Endothelial cell of umbilical vein (primary cell): ENCODE measurements at regions not wholly inside any gene's neighbourhood (a gene's known extent, or its start where the extent isn't known, plus 50 kb on each side); places are given as distances from the start of the nearest gene placed in this dataset.

Experiments
- BruUV-seq: library from RNA; stranded (reverse); fragments of 400-500 nt; replicated peaks from 2 replicates; lab custom pipeline; 2021; lab: Mats Ljungman, UMichigan
- CTCF ChIA-PET: fragments of 300-600, 350-600 bp; sonication (Branson Sonifier 250); formaldehyde crosslinking; loops from one replicate; lab custom pipeline; 2021; ENCODE audit warnings: antibody characterized with exemption, inconsistent platforms; lab: Charles Lee
- POLR2A ChIA-PET: fragments of 300-600, 350-600 bp; sonication (Branson Sonifier 250); formaldehyde crosslinking; loops from one replicate; lab custom pipeline; 2021; ENCODE audit warnings: antibody characterized with exemption, inconsistent platforms; lab: Charles Lee
- DNase-seq: peaks from one replicate; pipeline ENCODE4 v3.0.0-alpha.2; 2011; ENCODE audit warnings: low read depth, low spot score
- FAIRE-seq: peaks from 2 replicates; lab custom pipeline; 2011; peaks lifted over from hg19 to GRCh38; lab: Jason Lieb, UNC
- H2AFZ ChIP-seq: 2 replicates; pipeline ENCODE4 v1.6.0; 2012; ENCODE audit warnings: low read depth, low read length, control low read depth, inconsistent platforms
- H3K27ac ChIP-seq: 2 replicates; pipeline ENCODE4 v1.5.1; 2011; ENCODE audit warnings: low read depth, mild to moderate bottlenecking, control low read depth, low read length, moderate library complexity; ENCODE audit not compliant: insufficient read depth
- H3K27me3 ChIP-seq, 2 experiments: 2 replicates each; pipeline versions ENCODE4 v1.6.0 to v1.6.1; 2011; ENCODE audit warnings: low read length in 2 of 2, mixed read lengths in 1 of 2; ENCODE audit not compliant: control insufficient read depth in 2 of 2, insufficient read depth in 2 of 2
- H3K36me3 ChIP-seq, 2 experiments: 2 replicates in 1 of 2; 3 replicates in 1 of 2; pipeline ENCODE4 v1.5.1; 2011; ENCODE audit warnings: low read length in 2 of 2, mild to moderate bottlenecking in 1 of 2, moderate library complexity in 1 of 2; ENCODE audit not compliant: control insufficient read depth in 2 of 2, insufficient read depth in 2 of 2; ENCODE audit errors: extremely low read depth in 1 of 2
- H3K4me1 ChIP-seq: 3 replicates; pipeline ENCODE4 v1.5.1; 2011; ENCODE audit warnings: mild to moderate bottlenecking, low read length; ENCODE audit not compliant: control insufficient read depth, insufficient read depth; ENCODE audit errors: extremely low read depth
- H3K4me2 ChIP-seq: 2 replicates; pipeline ENCODE4 v1.6.1; 2011; ENCODE audit warnings: low read length, control low read depth, mixed read lengths; ENCODE audit not compliant: insufficient read depth
- H3K4me3 ChIP-seq, 3 experiments: fragments of 200-600 bp in 1 of 3; sonication (generic), shearing (Covaris generic) in 1 of 3; replicated peaks in 1 of 3; 2 replicates each; pipeline ENCODE4 v1.5.1; 2011 to 2016; ENCODE audit warnings: control low read depth in 3 of 3, low read length in 3 of 3, mild to moderate bottlenecking in 2 of 3, inconsistent platforms in 1 of 3, low read depth in 1 of 3, moderate library complexity in 1 of 3; ENCODE audit not compliant: insufficient read depth in 1 of 3
- H3K79me2 ChIP-seq: 2 replicates; pipeline ENCODE4 v1.6.0; 2012; ENCODE audit warnings: low read length, inconsistent platforms; ENCODE audit not compliant: control insufficient read depth, insufficient read depth
- H3K9ac ChIP-seq: replicated peaks from 2 replicates; pipeline ENCODE3; 2011; ENCODE audit warnings: low read length, control low read depth; ENCODE audit not compliant: insufficient read depth; ENCODE audit errors: extremely low read depth
- H3K9me1 ChIP-seq: replicated peaks from 3 replicates; pipeline ENCODE4 v1.6.0; 2011; ENCODE audit warnings: mild to moderate bottlenecking, low read length; ENCODE audit not compliant: control insufficient read depth, insufficient read depth; ENCODE audit errors: extremely low read depth
- H3K9me3 ChIP-seq: replicated peaks from 2 replicates; pipeline ENCODE4 v1.5.1; 2012; ENCODE audit warnings: low read length, inconsistent platforms; ENCODE audit not compliant: control insufficient read depth, insufficient read depth
- H4K20me1 ChIP-seq: replicated peaks from 2 replicates; pipeline ENCODE3; 2011; ENCODE audit warnings: mild to moderate bottlenecking, low read length; ENCODE audit not compliant: control insufficient read depth, insufficient read depth; ENCODE audit errors: extremely low read depth
- CTCF ChIP-seq, 2 donors: IDR thresholded peaks; 1 replicate in 1 of 2; 2 replicates in 1 of 2; pipeline ENCODE4 v1.5.1; 2011; ENCODE audit warnings: low read length in 2 of 2, mild to moderate bottlenecking in 2 of 2, moderate library complexity in 2 of 2, control low read depth in 1 of 2, inconsistent platforms in 1 of 2, low read depth in 1 of 2; ENCODE audit not compliant: insufficient read depth in 1 of 2; ENCODE audit errors: extremely low read depth in 1 of 2
- EZH2 ChIP-seq: IDR thresholded peaks from 2 replicates; pipeline ENCODE4 v1.6.1; 2012; ENCODE audit warnings: borderline replicate concordance, low read depth, mild to moderate bottlenecking, moderate library complexity, low read length, inconsistent platforms; ENCODE audit not compliant: severe bottlenecking
- FOS ChIP-seq: IDR thresholded peaks from 2 replicates; pipeline ENCODE4 v1.6.1; 2011; ENCODE audit warnings: mild to moderate bottlenecking, low read length, moderate library complexity, borderline replicate concordance; ENCODE audit not compliant: insufficient read depth
- GATA2 ChIP-seq: IDR thresholded peaks from 2 replicates; pipeline ENCODE4 v1.7.0; 2011; ENCODE audit warnings: low read depth, mild to moderate bottlenecking, moderate library complexity, mixed read lengths, low read length; ENCODE audit not compliant: insufficient read length, insufficient read depth
- JUN ChIP-seq: IDR thresholded peaks from 2 replicates; pipeline ENCODE4 v1.6.1; 2011; ENCODE audit warnings: borderline replicate concordance, low read depth; ENCODE audit not compliant: insufficient read length, insufficient read depth
- MYC ChIP-seq: IDR thresholded peaks from one replicate; pipeline ENCODE4 v1.6.1; 2011; ENCODE audit warnings: mild to moderate bottlenecking, low read depth, low read length
- POLR2A ChIP-seq: IDR thresholded peaks from 2 replicates; pipeline ENCODE4 v1.6.1; 2012; ENCODE audit warnings: low read depth, mild to moderate bottlenecking, control low read depth, low read length
- POLR2AphosphoS5 ChIP-seq: IDR thresholded peaks from 2 replicates; pipeline ENCODE4 v1.6.1; 2012; ENCODE audit warnings: low read depth, mild to moderate bottlenecking, control low read depth, low read length, moderate library complexity; ENCODE audit not compliant: insufficient read depth
- dilution Hi-C: fragments of 300-500 bp; cut with MboI; formaldehyde crosslinking; loops from one replicate; pipeline ENCODE4 v1.15.0; 2019; ENCODE audit warnings: low sequenced_read_pairs; ENCODE audit not compliant: extremely low pct_ligation_motif_present
- intact Hi-C: fragments of 100-400 bp; cut with micrococcal nuclease; formaldehyde crosslinking; loops from one replicate; pipeline ENCODE4 v1.10.0; 2022
- TF ChIP-seq, protein P1 (sequence below): IDR thresholded peaks from 2 replicates; pipeline ENCODE4 v1.6.1; 2011; ENCODE audit not compliant: insufficient read depth, insufficient read length

- DNase-seq (no peak), FAIRE-seq (no peak)
- no peaks in the 10 kb centered on the region for H3K36me3 ChIP-seq
- no peaks in the 10 kb centered on the region for H3K9me1 ChIP-seq
- H3K9me3 ChIP-seq: peaks cover 20% of the 10 kb centered on the region
- H3K79me2 ChIP-seq: no peaks in the 10 kb centered on the region
- TF ChIP-seq FOS (no peak), EZH2 (no peak), JUN (no peak), GATA2 (no peak), CTCF (IDR thresholded peaks at IDR 0.05; ENCODE audit: extremely low read depth in 1 of 2, insufficient read depth in 1 of 2, low read depth in 1 of 2, low read length in 2 of 2) (no peak), POLR2A (no peak)
- no peaks in the 10 kb centered on the region for H3K4me1 ChIP-seq
- dilution Hi-C loops: no loop called here
- no peaks in the 10 kb centered on the region for H4K20me1 ChIP-seq
- no peaks in the 10 kb centered on the region for H3K27me3 ChIP-seq
- intact Hi-C loops: no loop called here
- H2AFZ ChIP-seq: no peak overlapping the region
- no peak overlapping the region for H3K9ac ChIP-seq
- H3K4me2 ChIP-seq: no peak overlapping the region
- ChIA-PET POLR2A (no interaction called here), CTCF (no interaction called here)
- no peak overlapping the region for H3K27ac ChIP-seq
- BruUV-seq: no TSS peak
- no peak overlapping the region for H3K4me3 ChIP-seq
Measured at GRCh38 chrY:10986655-10987054, 1459.0 kb downstream of the TSPY10 start.

DNA sequence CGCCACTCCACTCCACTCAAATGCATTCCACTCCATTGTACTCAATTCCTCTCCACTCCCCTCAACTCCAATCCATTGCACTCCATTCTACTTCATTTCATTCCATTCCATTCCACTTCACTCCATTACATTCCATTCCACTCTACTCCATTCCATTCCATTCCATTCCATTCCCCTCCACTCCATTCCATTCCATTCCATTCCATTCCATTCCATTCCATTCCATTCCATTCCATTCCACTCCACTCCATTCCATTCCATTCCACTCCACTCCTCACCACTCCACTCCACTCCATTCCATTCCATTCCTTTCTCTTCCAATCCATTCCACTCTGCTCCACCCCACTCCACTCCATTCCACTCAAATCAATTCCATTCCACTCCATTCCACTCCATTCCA is 1459.9 kb downstream of the TSPY10 start:
- DNase-seq (no peak), FAIRE-seq (no peak)
- no peaks in the 10 kb centered on the region for H3K36me3 ChIP-seq
- H3K9ac ChIP-seq: no peak overlapping the region
- ChIA-PET CTCF (no interaction called here), POLR2A (no interaction called here)
- H3K4me2 ChIP-seq: no peak overlapping the region
- dilution Hi-C loops (no loop called here), intact Hi-C loops (no loop called here)
- peaks cover 22% of the 10 kb centered on the region for H3K9me3 ChIP-seq
- H3K27ac ChIP-seq: no peak overlapping the region
- no peaks in the 10 kb centered on the region for H3K27me3 ChIP-seq
- no peak overlapping the region for H3K4me3 ChIP-seq
- H3K79me2 ChIP-seq: no peaks in the 10 kb centered on the region
- H3K4me1 ChIP-seq: no peaks in the 10 kb centered on the region
- TF ChIP-seq JUN (no peak), POLR2AphosphoS5 (no peak), GATA2 (no peak), POLR2A (no peak), CTCF (IDR thresholded peaks at IDR 0.05; ENCODE audit: extremely low read depth in 1 of 2, insufficient read depth in 1 of 2, low read depth in 1 of 2, low read length in 2 of 2) (no peak), MYC (no peak), EZH2 (no peak), FOS (no peak)
- TF ChIP-seq, protein P1, sequence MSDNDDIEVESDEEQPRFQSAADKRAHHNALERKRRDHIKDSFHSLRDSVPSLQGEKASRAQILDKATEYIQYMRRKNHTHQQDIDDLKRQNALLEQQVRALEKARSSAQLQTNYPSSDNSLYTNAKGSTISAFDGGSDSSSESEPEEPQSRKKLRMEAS: no peak
- H3K9me1 ChIP-seq: no peaks in the 10 kb centered on the region
- H4K20me1 ChIP-seq: no peaks in the 10 kb centered on the region
- BruUV-seq: no TSS peak
- H2AFZ ChIP-seq: no peak overlapping the region
